ENCODE measurements at regions not wholly inside any gene's neighbourhood (a gene's known extent, or its start where the extent isn't known, plus 50 kb on each side); places are given as distances from the start of the nearest gene placed in this dataset.

DNA sequence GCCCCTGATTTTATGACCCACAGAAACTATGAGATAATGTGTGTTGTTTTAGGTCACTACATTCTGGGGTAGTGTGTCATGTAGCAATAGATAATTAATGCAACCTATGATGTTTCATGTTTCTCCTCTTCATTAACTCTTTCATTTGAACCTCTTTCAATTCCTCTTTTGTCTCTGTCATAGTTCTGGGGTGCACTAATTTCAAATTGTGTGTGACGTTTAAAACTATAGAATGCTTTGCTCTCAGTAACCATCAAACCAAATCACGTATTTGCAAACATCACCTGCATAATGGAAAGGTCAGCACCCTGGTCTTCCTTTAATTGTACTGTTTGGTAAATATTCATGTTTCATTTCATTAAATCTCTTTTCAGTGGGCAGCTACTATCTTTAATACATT is 621.6 kb downstream of the TLR4 start:
- H3K27ac ChIP-seq (ENCODE audit: insufficient read length, low read depth, low read length): no peak overlapping the region
- no peak overlapping the region for H3K56ac ChIP-seq (ENCODE audit: insufficient read length, low read depth, low read length)
- no peak overlapping the region for H3K4me3 Mint-ChIP-seq
- H2BK5ac ChIP-seq (ENCODE audit: insufficient read length, low read length): no peak overlapping the region
- peaks cover 2% of the 10 kb centered on the region; the same call in 1 of the 2 replicates for H3K4me1 ChIP-seq (ENCODE audit: insufficient read depth, low read length)
- no peaks in the 10 kb centered on the region for H3K79me1 ChIP-seq (ENCODE audit: insufficient read depth, low read depth, low read length, poor library complexity, severe bottlenecking)
- H3T11ph ChIP-seq (ENCODE audit: low read length): no peak overlapping the region
- no peak overlapping the region for H2BK15ac ChIP-seq (ENCODE audit: low read depth, low read length)
- no peaks in the 10 kb centered on the region for H3K27me3 Mint-ChIP-seq (ENCODE audit: low read depth)
- no peak overlapping the region for H3K18ac ChIP-seq (ENCODE audit: insufficient read length, low read depth, low read length)
- H3K4ac ChIP-seq (ENCODE audit: low read depth, low read length): no peak overlapping the region
- no peak overlapping the region for H4K8ac ChIP-seq (replicated peaks; ENCODE audit: insufficient read length, low read depth, low read length)
- TF ChIP-seq, protein P1, sequence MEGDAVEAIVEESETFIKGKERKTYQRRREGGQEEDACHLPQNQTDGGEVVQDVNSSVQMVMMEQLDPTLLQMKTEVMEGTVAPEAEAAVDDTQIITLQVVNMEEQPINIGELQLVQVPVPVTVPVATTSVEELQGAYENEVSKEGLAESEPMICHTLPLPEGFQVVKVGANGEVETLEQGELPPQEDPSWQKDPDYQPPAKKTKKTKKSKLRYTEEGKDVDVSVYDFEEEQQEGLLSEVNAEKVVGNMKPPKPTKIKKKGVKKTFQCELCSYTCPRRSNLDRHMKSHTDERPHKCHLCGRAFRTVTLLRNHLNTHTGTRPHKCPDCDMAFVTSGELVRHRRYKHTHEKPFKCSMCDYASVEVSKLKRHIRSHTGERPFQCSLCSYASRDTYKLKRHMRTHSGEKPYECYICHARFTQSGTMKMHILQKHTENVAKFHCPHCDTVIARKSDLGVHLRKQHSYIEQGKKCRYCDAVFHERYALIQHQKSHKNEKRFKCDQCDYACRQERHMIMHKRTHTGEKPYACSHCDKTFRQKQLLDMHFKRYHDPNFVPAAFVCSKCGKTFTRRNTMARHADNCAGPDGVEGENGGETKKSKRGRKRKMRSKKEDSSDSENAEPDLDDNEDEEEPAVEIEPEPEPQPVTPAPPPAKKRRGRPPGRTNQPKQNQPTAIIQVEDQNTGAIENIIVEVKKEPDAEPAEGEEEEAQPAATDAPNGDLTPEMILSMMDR (conservative IDR thresholded peaks at IDR 0.05): no peak
- H4K5ac ChIP-seq (ENCODE audit: insufficient read length, low read depth, low read length): no peak overlapping the region
- H3K9ac ChIP-seq (ENCODE audit: extremely low read depth, insufficient read length, low read length): no peak overlapping the region
- no peak overlapping the region for H4K91ac ChIP-seq (ENCODE audit: insufficient read length, low read depth, low read length)
- no peak overlapping the region for H2BK120ac ChIP-seq (ENCODE audit: low read depth, low read length, poor library complexity, severe bottlenecking)
- H3K4me2 ChIP-seq (ENCODE audit: insufficient read depth, insufficient read length, low read length): no peak overlapping the region
- H3K79me2 ChIP-seq (ENCODE audit: insufficient read depth, low read length): no peaks in the 10 kb centered on the region
- no peak overlapping the region for H3K27ac Mint-ChIP-seq
- H2AK5ac ChIP-seq (ENCODE audit: insufficient read length, low read length): no peak overlapping the region
- no peaks in the 10 kb centered on the region for H3K27me3 ChIP-seq (ENCODE audit: insufficient read depth, low read length)
- no peak overlapping the region for H3K23ac ChIP-seq (ENCODE audit: insufficient read length, low read depth, low read length)
- peaks cover 18 to 27% of the 10 kb centered on the region in 2 experiments for H3K4me1 Mint-ChIP-seq
- H3K23me2 ChIP-seq (ENCODE audit: insufficient read length, low read depth, low read length, poor library complexity, severe bottlenecking): no peaks in the 10 kb centered on the region
- H2AFZ ChIP-seq (ENCODE audit: low read length): no peak overlapping the region
- no peak for DNase-seq
- H3K9me3 Mint-ChIP-seq: no peaks in the 10 kb centered on the region; a peak in 1 of 5 replicates
- no peaks in the 10 kb centered on the region for H3K36me3 Mint-ChIP-seq (ENCODE audit: insufficient read depth in 1 of 3, low read depth in 3 of 3)
- no peak overlapping the region for H2BK20ac ChIP-seq (ENCODE audit: low read depth, low read length, poor library complexity, severe bottlenecking)
- no peaks in the 10 kb centered on the region for H4K20me1 ChIP-seq (ENCODE audit: control insufficient read depth, insufficient read depth, insufficient read length)
- no CpG with 5 or more reads among the region's 2 CpGs for WGBS (ENCODE audit: extremely low coverage, insufficient read length, low lambda C conversion rate)
- no peak overlapping the region for H3K14ac ChIP-seq (ENCODE audit: insufficient read depth, low read length)
- no peak overlapping the region for H2BK12ac ChIP-seq (ENCODE audit: insufficient read length, low read depth, low read length)
- H3K9me3 ChIP-seq (ENCODE audit: control insufficient read depth, low read depth, low read length): no peaks in the 10 kb centered on the region

Measured in H9 (cell line).